Liver (tissue), 8 donors: ENCODE measurements at regions not wholly inside any gene's neighbourhood (a gene's known extent, or its start where the extent isn't known, plus 50 kb on each side); places are given as distances from the start of the nearest gene placed in this dataset.

Experiments
- DNase-seq: peaks from one replicate; pipeline ENCODE4 v3.0.0-alpha.2; 2017; ENCODE audit warnings: low spot score
- H3K27ac ChIP-seq, 2 donors: one replicate each; pipeline ENCODE4 v1.7.0; 2013; ENCODE audit warnings: inconsistent platforms in 2 of 2, low read length in 2 of 2, control low read depth in 1 of 2, low read depth in 1 of 2, mild to moderate bottlenecking in 1 of 2
- H3K27me3 ChIP-seq, 4 donors: one replicate each; pipeline versions ENCODE4 v1.6.1 to v1.7.0; 2013; ENCODE audit warnings: low read length in 3 of 4, inconsistent platforms in 1 of 4, mild to moderate bottlenecking in 1 of 4, moderate library complexity in 1 of 4; ENCODE audit not compliant: control insufficient read depth in 4 of 4, insufficient read depth in 4 of 4
- H3K36me3 ChIP-seq, 4 donors: one replicate each; pipeline versions ENCODE4 v1.6.1 to v1.7.0; 2013; ENCODE audit warnings: low read length in 3 of 4, mild to moderate bottlenecking in 3 of 4, low read depth in 1 of 4, moderate library complexity in 1 of 4; ENCODE audit not compliant: control insufficient read depth in 4 of 4, insufficient read depth in 3 of 4
- H3K4me1 ChIP-seq, 4 donors: one replicate each; pipeline versions ENCODE4 v1.6.1 to v1.7.0; 2013; ENCODE audit warnings: low read length in 3 of 4, mild to moderate bottlenecking in 3 of 4, moderate library complexity in 1 of 4; ENCODE audit not compliant: control insufficient read depth in 4 of 4, insufficient read depth in 4 of 4
- H3K4me3 ChIP-seq, 3 donors: one replicate each; pipeline versions ENCODE4 v1.6.1 to v1.7.0; 2013; ENCODE audit warnings: low read length in 3 of 3, control low read depth in 1 of 3, low read depth in 1 of 3, mild to moderate bottlenecking in 1 of 3
- H3K9ac ChIP-seq, 2 donors: one replicate each; pipeline ENCODE4 v1.7.0; 2013; ENCODE audit warnings: low read length in 2 of 2, mild to moderate bottlenecking in 2 of 2, moderate library complexity in 2 of 2, control low read depth in 1 of 2, low read depth in 1 of 2
- H3K9me3 ChIP-seq, 4 donors: one replicate each; pipeline versions ENCODE4 v1.6.1 to v1.7.0; 2013; ENCODE audit warnings: low read length in 3 of 4; ENCODE audit not compliant: control insufficient read depth in 4 of 4
- ATF3 ChIP-seq: IDR thresholded peaks from 2 replicates; pipeline ENCODE4 v1.6.1; 2016; ENCODE audit warnings: antibody characterized with exemption
- CTCF ChIP-seq: fragments of 150-350 bp; IDR thresholded peaks from 2 replicates; pipeline ENCODE4 v1.5.1; 2017; ENCODE audit warnings: improper control_type of control experiment, low read depth, low read length; ENCODE audit not compliant: missing input control
- EGR1 ChIP-seq, 2 donors: IDR thresholded peaks; 2 replicates each; pipeline ENCODE4 v1.6.1; 2016 to 2018; ENCODE audit warnings: antibody characterized with exemption in 2 of 2, low read depth in 2 of 2
- FOXA1 ChIP-seq: IDR thresholded peaks from 2 replicates; pipeline ENCODE4 v1.6.1; 2016; ENCODE audit warnings: antibody characterized with exemption
- FOXA2 ChIP-seq: IDR thresholded peaks from 2 replicates; pipeline ENCODE4 v1.6.1; 2016; ENCODE audit warnings: antibody characterized with exemption
- GABPA ChIP-seq, 2 donors: IDR thresholded peaks in 1 of 2; conservative IDR thresholded peaks in 1 of 2; 2 replicates each; pipeline ENCODE4 v1.6.1; 2016; ENCODE audit warnings: antibody characterized with exemption in 2 of 2, mild to moderate bottlenecking in 1 of 2, moderate library complexity in 1 of 2
- HNF4A ChIP-seq, 2 donors: conservative IDR thresholded peaks; 2 replicates each; pipeline ENCODE4 v1.6.1; 2016; ENCODE audit warnings: antibody characterized with exemption in 2 of 2, mild to moderate bottlenecking in 2 of 2
- HNF4G ChIP-seq: IDR thresholded peaks from 2 replicates; pipeline ENCODE4 v1.6.1; 2016; ENCODE audit warnings: antibody characterized with exemption
- JUND ChIP-seq, 2 donors: IDR thresholded peaks; 2 replicates each; pipeline ENCODE4 v1.6.1; 2016; ENCODE audit warnings: antibody characterized with exemption in 2 of 2
- MAX ChIP-seq: IDR thresholded peaks from 2 replicates; pipeline ENCODE4 v1.6.1; 2016; ENCODE audit warnings: antibody characterized with exemption
- NR2F2 ChIP-seq: IDR thresholded peaks from 2 replicates; pipeline ENCODE4 v1.6.1; 2016; ENCODE audit warnings: antibody characterized with exemption
- RAD21 ChIP-seq, 2 donors: IDR thresholded peaks; 2 replicates each; pipeline ENCODE4 v1.6.1; 2016; ENCODE audit warnings: antibody characterized with exemption in 2 of 2, mild to moderate bottlenecking in 2 of 2
- REST ChIP-seq: IDR thresholded peaks from 2 replicates; pipeline ENCODE4 v1.6.1; 2016; ENCODE audit warnings: antibody characterized with exemption, mild to moderate bottlenecking
- RXRA ChIP-seq, 2 donors: IDR thresholded peaks; 2 replicates each; pipeline ENCODE4 v1.6.1; 2017 to 2018; ENCODE audit warnings: antibody characterized with exemption in 2 of 2, mild to moderate bottlenecking in 1 of 2
- SP1 ChIP-seq: IDR thresholded peaks from 2 replicates; pipeline ENCODE4 v1.6.1; 2018; ENCODE audit warnings: antibody characterized with exemption, mild to moderate bottlenecking
- TAF1 ChIP-seq: conservative IDR thresholded peaks from 2 replicates; pipeline ENCODE4 v1.6.1; 2016; ENCODE audit warnings: antibody characterized with exemption, mild to moderate bottlenecking
- YY1 ChIP-seq: IDR thresholded peaks from 2 replicates; pipeline ENCODE4 v1.6.1; 2016; ENCODE audit warnings: antibody characterized with exemption, mild to moderate bottlenecking
- ZBTB33 ChIP-seq: IDR thresholded peaks from 2 replicates; pipeline ENCODE4 v1.6.1; 2016; ENCODE audit warnings: antibody characterized with exemption
- WGBS: extraction: QIAGEN DNeasy Blood & Tissue Kit; methylation state at CpG from one replicate; pipeline ENCODE4 v1.1.7; 2013; 5-methylcytosine and 5-hydroxymethylcytosine counted together
- donor health status: healthy.
- donor health status: healthy.
- donor health status: healthy.
- donor health status: healthy.
- donor health status: healthy.

GRCh38 chr22:45073064-45073463 is 63.3 kb upstream of the PHF21B start:
- WGBS, result 82% methylated on average over 5 of the region's 5 CpGs
- Histone ChIP-seq H3K4me1 (no peaks in the 10 kb centered on the region), H3K4me3 (no peak overlapping the region), H3K36me3 (no peaks in the 10 kb centered on the region), H3K9ac (no peak overlapping the region), H3K9me3 (no peaks in the 10 kb centered on the region), H3K27me3 (peaks cover 0 to 5% (median 3%) of the 10 kb centered on the region in 4 donors), H3K27ac (no peak overlapping the region)
- DNase-seq, result no peak
- TF ChIP-seq SP1 (no peak), EGR1 (IDR thresholded peaks at IDR 0.05; ENCODE audit: low read depth in 2 of 2) (no peak), YY1 (no peak), HNF4A (conservative IDR thresholded peaks at IDR 0.05) (no peak), ATF3 (no peak), FOXA2 (no peak), CTCF (no peak), REST (no peak), JUND (IDR thresholded peaks at IDR 0.05) (no peak), TAF1 (no peak), HNF4G (no peak), RXRA (IDR thresholded peaks at IDR 0.05) (no peak), MAX (no peak), ZBTB33 (no peak), RAD21 (IDR thresholded peaks at IDR 0.05) (no peak)

GRCh38 chr22:45077286-45077685 is 67.5 kb upstream of the PHF21B start:
- Histone ChIP-seq H3K9ac (no peak overlapping the region), H3K27ac (no peak overlapping the region), H3K36me3 (no peaks in the 10 kb centered on the region), H3K4me1 (no peaks in the 10 kb centered on the region), H3K27me3 (peaks cover 0 to 3% (median 0%) of the 10 kb centered on the region in 4 donors), H3K9me3 (no peaks in the 10 kb centered on the region), H3K4me3 (no peak overlapping the region)
- DNase-seq, result no peak
- 68% methylated on average over 14 of the region's 14 CpGs for WGBS
- TF ChIP-seq HNF4A (conservative IDR thresholded peaks at IDR 0.05) (no peak), GABPA (IDR thresholded peaks at IDR 0.05 in 1 of 2, conservative IDR thresholded peaks at IDR 0.05 in 1 of 2) (no peak), HNF4G (no peak), MAX (no peak), NR2F2 (no peak), SP1 (no peak), RXRA (IDR thresholded peaks at IDR 0.05) (no peak), JUND (IDR thresholded peaks at IDR 0.05) (no peak), YY1 (no peak), TAF1 (no peak), REST (no peak), FOXA1 (no peak), CTCF (no peak), FOXA2 (no peak), RAD21 (IDR thresholded peaks at IDR 0.05) (no peak)
